Prostate gland (tissue), 2 donors: ENCODE measurements at regions not wholly inside any gene's neighbourhood (a gene's known extent, or its start where the extent isn't known, plus 50 kb on each side); places are given as distances from the start of the nearest gene placed in this dataset.

ENCODE experiments used
- POLR2A ChIP-seq: fragments of 450-650 bp; IDR thresholded peaks from one replicate; pipeline ENCODE4 v1.6.1; 2016; ENCODE audit warnings: antibody characterized with exemption, mild to moderate bottlenecking
- POLR2AphosphoS5 ChIP-seq: sonication (generic); formaldehyde crosslinking; IDR thresholded peaks from one replicate; pipeline ENCODE4 v1.6.1; 2017; ENCODE audit warnings: antibody characterized with exemption
- TF ChIP-seq, protein P1 (sequence below), 4 experiments: fragments of 200-600 bp in 2 of 4; fragments of 450-650 bp in 2 of 4; sonication (generic) in 2 of 4; IDR thresholded peaks; 1 replicate in 3 of 4; 2 replicates in 1 of 4; pipeline ENCODE4 v1.5.1; 2016 to 2019; ENCODE audit warnings: antibody characterized with exemption in 4 of 4, mild to moderate bottlenecking in 2 of 4, moderate library complexity in 2 of 4

DNA sequence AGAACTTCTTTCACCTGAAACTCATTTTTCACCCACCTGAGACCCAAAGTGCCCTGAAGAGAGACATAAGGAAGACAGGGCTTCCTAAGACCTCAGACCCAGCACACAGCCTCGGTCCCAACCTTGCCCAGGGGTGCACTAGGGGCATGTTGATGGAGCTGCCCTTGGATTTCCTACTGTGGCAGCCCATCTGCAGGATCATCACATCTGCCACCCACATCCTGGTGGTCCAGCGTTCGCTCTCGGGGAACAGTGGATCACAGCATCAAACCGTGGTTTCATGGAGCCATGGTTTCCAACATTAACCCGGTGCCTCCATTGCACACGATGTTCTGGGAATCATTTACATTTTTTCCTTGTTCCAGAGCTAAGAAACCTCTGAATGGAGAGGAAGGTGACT, 186.4 kb downstream of the TFCP2L1 start:
- TF ChIP-seq, protein P1, sequence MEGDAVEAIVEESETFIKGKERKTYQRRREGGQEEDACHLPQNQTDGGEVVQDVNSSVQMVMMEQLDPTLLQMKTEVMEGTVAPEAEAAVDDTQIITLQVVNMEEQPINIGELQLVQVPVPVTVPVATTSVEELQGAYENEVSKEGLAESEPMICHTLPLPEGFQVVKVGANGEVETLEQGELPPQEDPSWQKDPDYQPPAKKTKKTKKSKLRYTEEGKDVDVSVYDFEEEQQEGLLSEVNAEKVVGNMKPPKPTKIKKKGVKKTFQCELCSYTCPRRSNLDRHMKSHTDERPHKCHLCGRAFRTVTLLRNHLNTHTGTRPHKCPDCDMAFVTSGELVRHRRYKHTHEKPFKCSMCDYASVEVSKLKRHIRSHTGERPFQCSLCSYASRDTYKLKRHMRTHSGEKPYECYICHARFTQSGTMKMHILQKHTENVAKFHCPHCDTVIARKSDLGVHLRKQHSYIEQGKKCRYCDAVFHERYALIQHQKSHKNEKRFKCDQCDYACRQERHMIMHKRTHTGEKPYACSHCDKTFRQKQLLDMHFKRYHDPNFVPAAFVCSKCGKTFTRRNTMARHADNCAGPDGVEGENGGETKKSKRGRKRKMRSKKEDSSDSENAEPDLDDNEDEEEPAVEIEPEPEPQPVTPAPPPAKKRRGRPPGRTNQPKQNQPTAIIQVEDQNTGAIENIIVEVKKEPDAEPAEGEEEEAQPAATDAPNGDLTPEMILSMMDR (IDR thresholded peaks at IDR 0.05), result no peak
- TF ChIP-seq POLR2A, result no peak
- TF ChIP-seq POLR2AphosphoS5, result no peak
